ENCODE measurements at regions not wholly inside any gene's neighbourhood (a gene's known extent, or its start where the extent isn't known, plus 50 kb on each side); places are given as distances from the start of the nearest gene placed in this dataset.

GRCh38 chr7:47682874-47683273 lies 101.0 kb upstream of the TNS3 start:
- Histone ChIP-seq H3K9me3 (no peaks in the 10 kb centered on the region), H3K9me2 (no peaks in the 10 kb centered on the region), H3K4me2 (no peak overlapping the region), H3F3A (replicated peaks; ENCODE audit: insufficient read depth) (no peaks in the 10 kb centered on the region), H3K4me1 (ENCODE audit: control insufficient read depth in 1 of 2, insufficient read depth in 2 of 2, low read depth in 1 of 2, low read length in 1 of 2) (no peaks in the 10 kb centered on the region; a peak in 1 of 4 replicates), H3K27me3 (ENCODE audit: insufficient read depth) (no peaks in the 10 kb centered on the region), H3K36me3 (replicated peaks in 1 of 2; ENCODE audit: control insufficient read depth in 1 of 2, insufficient read depth in 2 of 2, low read length in 1 of 2) (no peaks in the 10 kb centered on the region), H2AFZ (ENCODE audit: low read depth) (no peak overlapping the region), H3K79me2 (ENCODE audit: insufficient read depth) (no peaks in the 10 kb centered on the region), H3K9ac (no peak overlapping the region), H3K4me3 (ENCODE audit: low read depth in 2 of 2, low read length in 1 of 2) (no peak overlapping the region), H3K27ac (ENCODE audit: low read depth in 2 of 2, low read length in 1 of 2) (no peak overlapping the region), H4K20me1 (ENCODE audit: insufficient read depth) (no peaks in the 10 kb centered on the region)
- 85% methylated on average over 6 of the region's 6 CpGs for WGBS (ENCODE audit: low lambda C conversion rate)
- POLR2A ChIA-PET, result no interaction called here
- TF ChIP-seq RXRA (IDR thresholded peaks at IDR 0.05; ENCODE audit: borderline replicate concordance, low read depth) (no peak), USF2 (IDR thresholded peaks at IDR 0.05; ENCODE audit: borderline replicate concordance, low read depth, low read length) (no peak), FOXJ3 (CRISPR knock-in tag; IDR thresholded peaks at IDR 0.05) (no peak), TEAD4 (IDR thresholded peaks at IDR 0.05; ENCODE audit: borderline replicate concordance, insufficient read depth) (no peak), FOSL2 (IDR thresholded peaks at IDR 0.05; ENCODE audit: borderline replicate concordance, low read depth) (no peak), IRF3 (IDR thresholded peaks at IDR 0.05; ENCODE audit: low read depth, low read length) (no peak)
- CTCF ChIA-PET, result no interaction called here
- no peak for DNase-seq

GRCh38 chr7:47681249-47681810 lies 99.4 kb upstream of the TNS3 start:
- no peaks in the 10 kb centered on the region for H3K9me2 ChIP-seq
- H3K4me3 ChIP-seq (ENCODE audit: low read depth in 2 of 2, low read length in 1 of 2), result no peak overlapping the region
- H3K4me2 ChIP-seq, result no peak overlapping the region
- CTCF ChIA-PET, result no interaction called here
- no peak overlapping the region for H3K9ac ChIP-seq
- H3K9me3 ChIP-seq, result no peaks in the 10 kb centered on the region
- H2AFZ ChIP-seq (ENCODE audit: low read depth), result no peak overlapping the region
- 89% methylated on average over 8 of the region's 8 CpGs for WGBS (ENCODE audit: low lambda C conversion rate)
- H3K4me1 ChIP-seq (ENCODE audit: control insufficient read depth in 1 of 2, insufficient read depth in 2 of 2, low read depth in 1 of 2, low read length in 1 of 2), result no peaks in the 10 kb centered on the region; a peak in 1 of 4 replicates
- no peaks in the 10 kb centered on the region for H3K36me3 ChIP-seq (replicated peaks in 1 of 2; ENCODE audit: control insufficient read depth in 1 of 2, insufficient read depth in 2 of 2, low read length in 1 of 2)
- DNase-seq, result no peak
- H3K27ac ChIP-seq (ENCODE audit: low read depth in 2 of 2, low read length in 1 of 2), result no peak overlapping the region
- no peaks in the 10 kb centered on the region for H3F3A ChIP-seq (replicated peaks; ENCODE audit: insufficient read depth)
- H3K79me2 ChIP-seq (ENCODE audit: insufficient read depth), result no peaks in the 10 kb centered on the region
- no peaks in the 10 kb centered on the region for H3K27me3 ChIP-seq (ENCODE audit: insufficient read depth)
- POLR2A ChIA-PET, result no interaction called here
- no peak for TF ChIP-seq USF2 (IDR thresholded peaks at IDR 0.05; ENCODE audit: borderline replicate concordance, low read depth, low read length)
- H4K20me1 ChIP-seq (ENCODE audit: insufficient read depth), result no peaks in the 10 kb centered on the region

Data from SK-N-SH (cell line).